TTC549 (cell line): ENCODE measurements at regions not wholly inside any gene's neighbourhood (a gene's known extent, or its start where the extent isn't known, plus 50 kb on each side); places are given as distances from the start of the nearest gene placed in this dataset.
"Not testable (repeated sequence)": the region's sequence is repeated elsewhere in the genome, so short reads cannot be mapped to it uniquely, and the experiment has no call there.

Source experiments
- FAIRE-seq: peaks from 2 replicates; lab custom pipeline; 2012; peaks lifted over from hg19 to GRCh38; lab: Jason Lieb, UNC

- no peak for FAIRE-seq
These were observed 315.8 kb upstream of the GRAMD2B start for GRCh38 chr5:126107381-126107780.

GRCh38 chr5:126108470-126108869 lies 314.7 kb upstream of the GRAMD2B start:
- FAIRE-seq, result no peak

GRCh38 chr5:126115059-126115629 lies 308.1 kb upstream of the GRAMD2B start:
- FAIRE-seq, result no peak

- no peak for FAIRE-seq
These were observed 306.2 kb upstream of the GRAMD2B start for GRCh38 chr5:126117044-126117443.

GRCh38 chr5:126119887-126120442 lies 303.2 kb upstream of the GRAMD2B start:
- FAIRE-seq, result no peak

GRCh38 chr5:126120939-126121338 lies 302.3 kb upstream of the GRAMD2B start:
- no peak for FAIRE-seq

GRCh38 chr5:126122942-126123341 lies 300.3 kb upstream of the GRAMD2B start:
- no peak for FAIRE-seq

- FAIRE-seq, result no peak
These were observed 298.4 kb upstream of the GRAMD2B start for GRCh38 chr5:126124706-126125345.

GRCh38 chr5:126125407-126125806 lies 297.8 kb upstream of the GRAMD2B start:
- no peak for FAIRE-seq

- FAIRE-seq, result no peak
These were observed 296.6 kb upstream of the GRAMD2B start for GRCh38 chr5:126126574-126126973.

- FAIRE-seq, result not testable (repeated sequence)
These were observed 295.8 kb upstream of the GRAMD2B start for GRCh38 chr5:126127371-126127770.

GRCh38 chr5:126129431-126129830 lies 293.8 kb upstream of the GRAMD2B start:
- no peak for FAIRE-seq

GRCh38 chr5:126133424-126133823 lies 289.8 kb upstream of the GRAMD2B start:
- FAIRE-seq, result no peak

- FAIRE-seq, result no peak
These were observed 285.3 kb upstream of the GRAMD2B start for GRCh38 chr5:126137891-126138280.

GRCh38 chr5:126138281-126138931 lies 284.8 kb upstream of the GRAMD2B start:
- no peak for FAIRE-seq

GRCh38 chr5:126139086-126139485 lies 284.1 kb upstream of the GRAMD2B start:
- FAIRE-seq, result no peak

GRCh38 chr5:126139773-126140172 lies 283.4 kb upstream of the GRAMD2B start:
- FAIRE-seq, result no peak

- FAIRE-seq, result no peak
These were observed 279.6 kb upstream of the GRAMD2B start for GRCh38 chr5:126143622-126144021.

GRCh38 chr5:126150319-126150718 lies 272.9 kb upstream of the GRAMD2B start:
- not testable (repeated sequence) for FAIRE-seq

- not testable (repeated sequence) for FAIRE-seq
These were observed 267.9 kb upstream of the GRAMD2B start for GRCh38 chr5:126155298-126155697.

- no peak for FAIRE-seq
These were observed 256.8 kb upstream of the GRAMD2B start for GRCh38 chr5:126166368-126166767.

- FAIRE-seq, result no peak
These were observed 254.4 kb upstream of the GRAMD2B start for GRCh38 chr5:126168785-126169184.

GRCh38 chr5:126171916-126172315 lies 251.3 kb upstream of the GRAMD2B start:
- no peak for FAIRE-seq

- FAIRE-seq, result no peak
These were observed 250.4 kb upstream of the GRAMD2B start for GRCh38 chr5:126172812-126173211.
